Mucosa of rectum (tissue), 2 donors: ENCODE measurements at regions not wholly inside any gene's neighbourhood (a gene's known extent, or its start where the extent isn't known, plus 50 kb on each side); places are given as distances from the start of the nearest gene placed in this dataset.

ENCODE experiments used
- H3K27ac ChIP-seq, 2 donors: one replicate each; pipeline ENCODE4 v1.7.0; 2013; ENCODE audit warnings: inconsistent platforms in 2 of 2, low read depth in 2 of 2, low read length in 2 of 2
- H3K27me3 ChIP-seq, 2 donors: one replicate each; pipeline ENCODE4 v1.7.0; 2013; ENCODE audit warnings: low read length in 2 of 2; ENCODE audit not compliant: control insufficient read depth in 2 of 2, insufficient read depth in 2 of 2
- H3K36me3 ChIP-seq, 2 donors: one replicate each; pipeline ENCODE4 v1.7.0; 2013; ENCODE audit warnings: low read length in 2 of 2; ENCODE audit not compliant: control insufficient read depth in 2 of 2, insufficient read depth in 2 of 2
- H3K4me1 ChIP-seq, 2 donors: one replicate each; pipeline ENCODE4 v1.7.0; 2013; ENCODE audit warnings: low read length in 2 of 2, mild to moderate bottlenecking in 1 of 2; ENCODE audit not compliant: control insufficient read depth in 2 of 2, insufficient read depth in 2 of 2
- H3K4me3 ChIP-seq, 2 donors: one replicate each; pipeline ENCODE4 v1.7.0; 2013; ENCODE audit warnings: low read length in 2 of 2
- H3K9ac ChIP-seq, 2 donors: one replicate each; pipeline ENCODE4 v1.7.0; 2013; ENCODE audit warnings: low read length in 2 of 2, low read depth in 1 of 2, mild to moderate bottlenecking in 1 of 2
- H3K9me3 ChIP-seq, 2 donors: one replicate each; pipeline ENCODE4 v1.7.0; 2013; ENCODE audit warnings: low read length in 2 of 2; ENCODE audit not compliant: control insufficient read depth in 2 of 2
- donor health status: healthy.
- donor health status: Normal muscosa, but diverticular disease.

DNA sequence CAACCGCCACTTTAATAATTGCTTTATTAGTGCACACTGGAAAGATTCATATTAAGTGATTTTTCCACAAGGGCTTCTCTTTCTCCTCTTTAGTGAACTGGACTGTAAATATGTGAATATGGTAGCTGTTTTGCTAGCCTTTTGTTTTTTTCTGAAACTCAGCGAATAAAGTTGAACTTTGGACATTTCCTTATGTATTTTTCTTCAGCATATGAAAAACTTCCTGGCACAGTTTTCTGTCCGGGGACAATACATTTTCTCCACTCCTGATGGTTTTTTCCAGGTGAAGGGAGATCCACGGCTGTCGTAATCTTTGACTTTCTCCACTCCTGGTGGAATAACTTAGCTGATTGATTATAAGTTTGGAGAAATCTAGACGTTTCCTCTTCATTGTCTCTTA, 457.4 kb upstream of the FAT1 start:
- Histone ChIP-seq H3K4me3 (no peak overlapping the region), H3K4me1 (peaks cover 0 to 16% of the 10 kb centered on the region in 2 donors), H3K27ac (no peak overlapping the region), H3K27me3 (no peaks in the 10 kb centered on the region), H3K9me3 (no peaks in the 10 kb centered on the region), H3K9ac (no peak overlapping the region), H3K36me3 (no peaks in the 10 kb centered on the region)

- Histone ChIP-seq H3K36me3 (no peaks in the 10 kb centered on the region), H3K9ac (no peak overlapping the region), H3K4me1 (peaks cover 0 to 12% of the 10 kb centered on the region in 2 donors), H3K27ac (no peak overlapping the region), H3K4me3 (no peak overlapping the region), H3K9me3 (no peaks in the 10 kb centered on the region), H3K27me3 (no peaks in the 10 kb centered on the region)
Observed at GRCh38 chr4:187183346-187183745, 459.7 kb upstream of the FAT1 start.

DNA sequence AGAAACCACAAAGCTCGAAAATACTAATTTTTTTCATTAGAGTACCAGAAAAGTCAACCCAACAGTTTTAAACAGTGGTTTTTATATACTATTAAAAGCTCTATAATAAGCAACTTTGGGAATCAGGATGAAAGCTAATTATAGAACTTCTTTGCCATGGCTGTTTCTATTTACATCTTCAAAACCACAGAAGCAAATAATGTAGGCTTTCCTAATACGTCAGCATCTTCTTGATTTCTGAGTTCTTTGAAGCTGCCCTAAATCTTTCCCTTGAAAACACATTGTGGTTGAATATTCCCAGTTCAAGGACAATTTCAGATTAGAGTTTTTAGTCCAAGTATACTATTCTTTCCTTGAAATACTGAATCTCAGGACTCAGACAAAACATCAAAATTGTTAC, 460.2 kb upstream of the FAT1 start:
- H3K4me1 ChIP-seq: peaks cover 0 to 12% of the 10 kb centered on the region in 2 donors
- H3K36me3 ChIP-seq: no peaks in the 10 kb centered on the region
- no peak overlapping the region for H3K9ac ChIP-seq
- H3K9me3 ChIP-seq: no peaks in the 10 kb centered on the region
- no peak overlapping the region for H3K4me3 ChIP-seq
- H3K27me3 ChIP-seq: no peaks in the 10 kb centered on the region
- no peak overlapping the region for H3K27ac ChIP-seq

DNA sequence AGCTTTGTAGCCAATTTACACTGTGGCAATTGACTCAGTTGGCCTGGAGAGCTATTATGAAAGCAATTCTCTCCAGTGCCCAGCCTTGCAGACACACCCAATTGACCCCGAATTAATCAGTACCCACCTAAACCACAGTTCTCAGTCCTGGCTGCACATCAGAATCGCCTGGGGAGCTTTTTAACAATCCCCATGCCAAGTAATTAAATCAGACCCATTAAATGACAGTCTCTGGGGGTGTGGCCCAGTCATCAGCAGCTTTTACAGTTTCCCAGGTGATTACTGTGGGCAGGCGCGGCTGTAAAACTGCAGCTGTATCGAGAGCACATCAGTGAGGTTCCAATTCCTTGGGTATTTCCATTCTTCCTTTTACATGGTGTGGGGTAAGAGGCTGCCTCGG, 460.9 kb upstream of the FAT1 start:
- no peaks in the 10 kb centered on the region for H3K27me3 ChIP-seq
- no peaks in the 10 kb centered on the region for H3K36me3 ChIP-seq
- no peaks in the 10 kb centered on the region for H3K9me3 ChIP-seq
- H3K27ac ChIP-seq: no peak overlapping the region
- H3K4me3 ChIP-seq: no peak overlapping the region
- H3K4me1 ChIP-seq: peaks cover 0 to 12% of the 10 kb centered on the region in 2 donors
- H3K9ac ChIP-seq: no peak overlapping the region

DNA sequence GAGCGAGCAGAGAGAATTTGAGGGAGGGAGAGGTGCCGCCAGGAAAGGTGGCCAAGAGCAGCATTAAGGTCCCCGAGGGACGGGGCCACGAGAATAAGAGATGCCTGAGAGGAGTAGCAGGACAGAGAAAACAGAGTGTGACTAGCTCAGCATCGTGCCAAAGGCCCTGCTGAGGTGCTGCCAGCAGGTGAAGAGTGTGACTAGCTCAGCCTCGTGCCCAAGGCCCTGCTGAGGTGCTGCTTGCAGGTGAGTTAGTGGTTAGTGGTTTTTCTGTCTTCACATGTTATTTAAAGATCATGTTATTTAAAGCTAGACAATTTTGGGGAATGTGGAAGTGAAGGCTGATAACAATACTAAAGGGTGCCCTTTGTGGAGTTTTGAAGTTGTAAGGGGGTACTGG, 464.5 kb upstream of the FAT1 start:
- H3K27me3 ChIP-seq: no peaks in the 10 kb centered on the region
- no peak overlapping the region for H3K4me3 ChIP-seq
- peaks cover 0 to 5% of the 10 kb centered on the region in 2 donors for H3K4me1 ChIP-seq
- H3K27ac ChIP-seq: no peak overlapping the region
- no peak overlapping the region for H3K9ac ChIP-seq
- H3K36me3 ChIP-seq: no peaks in the 10 kb centered on the region
- H3K9me3 ChIP-seq: no peaks in the 10 kb centered on the region

GRCh38 chr4:187188741-187189140, 465.1 kb upstream of the FAT1 start:
- no peak overlapping the region for H3K4me3 ChIP-seq
- H3K4me1 ChIP-seq: peaks cover 0 to 5% of the 10 kb centered on the region in 2 donors
- H3K27me3 ChIP-seq: no peaks in the 10 kb centered on the region
- no peak overlapping the region for H3K27ac ChIP-seq
- no peaks in the 10 kb centered on the region for H3K9me3 ChIP-seq
- H3K36me3 ChIP-seq: no peaks in the 10 kb centered on the region
- no peak overlapping the region for H3K9ac ChIP-seq

- Histone ChIP-seq H3K9me3 (no peaks in the 10 kb centered on the region), H3K9ac (no peak overlapping the region), H3K27ac (no peak overlapping the region), H3K36me3 (no peaks in the 10 kb centered on the region), H3K4me1 (no peaks in the 10 kb centered on the region), H3K4me3 (no peak overlapping the region), H3K27me3 (no peaks in the 10 kb centered on the region)
Observed at GRCh38 chr4:187190390-187190789, 466.7 kb upstream of the FAT1 start.

GRCh38 chr4:187191676-187192075, 468.0 kb upstream of the FAT1 start:
- H3K27me3 ChIP-seq: no peaks in the 10 kb centered on the region
- no peak overlapping the region for H3K27ac ChIP-seq
- no peak overlapping the region for H3K9ac ChIP-seq
- H3K4me1 ChIP-seq: no peaks in the 10 kb centered on the region
- no peak overlapping the region for H3K4me3 ChIP-seq
- no peaks in the 10 kb centered on the region for H3K9me3 ChIP-seq
- H3K36me3 ChIP-seq: no peaks in the 10 kb centered on the region

- H3K27ac ChIP-seq: no peak overlapping the region
- H3K36me3 ChIP-seq: no peaks in the 10 kb centered on the region
- H3K9ac ChIP-seq: no peak overlapping the region
- no peaks in the 10 kb centered on the region for H3K9me3 ChIP-seq
- no peaks in the 10 kb centered on the region for H3K27me3 ChIP-seq
- H3K4me1 ChIP-seq: no peaks in the 10 kb centered on the region
- H3K4me3 ChIP-seq: no peak overlapping the region
Observed at GRCh38 chr4:187192266-187192665, 468.6 kb upstream of the FAT1 start.

DNA sequence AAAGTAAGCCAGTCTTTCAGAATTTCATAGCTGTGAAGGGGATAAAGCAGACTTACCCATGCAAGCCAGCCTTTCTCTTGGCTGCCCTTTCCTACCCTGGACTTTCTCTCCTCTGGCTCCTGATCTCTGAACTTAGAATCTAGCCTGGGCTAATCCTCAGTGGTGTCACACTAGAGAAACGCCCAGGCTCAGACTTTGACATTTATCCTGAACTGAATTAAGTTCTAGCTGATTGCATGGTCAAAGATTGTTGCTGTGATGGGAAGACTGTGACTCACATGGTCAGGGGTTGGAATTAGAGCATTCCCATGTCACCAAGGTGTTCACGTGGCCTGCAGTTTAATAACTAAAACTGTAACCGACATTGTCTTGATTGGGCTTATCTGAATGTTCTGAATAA, 469.5 kb upstream of the FAT1 start:
- no peak overlapping the region for H3K4me3 ChIP-seq
- no peaks in the 10 kb centered on the region for H3K27me3 ChIP-seq
- H3K9ac ChIP-seq: no peak overlapping the region
- no peak overlapping the region for H3K27ac ChIP-seq
- H3K9me3 ChIP-seq: no peaks in the 10 kb centered on the region
- no peaks in the 10 kb centered on the region for H3K36me3 ChIP-seq
- no peaks in the 10 kb centered on the region for H3K4me1 ChIP-seq

GRCh38 chr4:187204389-187204918, 480.8 kb upstream of the FAT1 start:
- Histone ChIP-seq H3K9me3 (no peaks in the 10 kb centered on the region), H3K36me3 (no peaks in the 10 kb centered on the region), H3K27me3 (no peaks in the 10 kb centered on the region), H3K4me3 (no peak overlapping the region), H3K27ac (no peak overlapping the region), H3K4me1 (no peaks in the 10 kb centered on the region), H3K9ac (no peak overlapping the region)
